Left ventricle myocardium superior (tissue), 1 donor: ENCODE measurements at regions not wholly inside any gene's neighbourhood (a gene's known extent, or its start where the extent isn't known, plus 50 kb on each side); places are given as distances from the start of the nearest gene placed in this dataset.

ENCODE experiments used
- ATAC-seq: fragments of 200-7000 bp; cut with Tn5 transposase; one replicate; pipeline ENCODE4 v1.9.1; 2020; ENCODE audit warnings: mild to moderate bottlenecking, moderate library complexity
- DNase-seq: peaks from one replicate; pipeline ENCODE4 v3.0.0-alpha.2; 2020
- intact Hi-C: fragments of 100-400 bp; cut with micrococcal nuclease; formaldehyde crosslinking; loops from one replicate; pipeline ENCODE4 v1.11.0; 2022
- donor health status: DM: no; HTN: yes; CAD: no; lungs with severe emphysema.

- peak; percentile 31 for ATAC-seq
- intact Hi-C loops: no loop called here
- no peak for DNase-seq
These were observed 81.3 kb upstream of the FRY start for GRCh38 chr13:31950111-31950815.

GRCh38 chr13:31951215-31951678 lies 80.3 kb upstream of the FRY start:
- ATAC-seq: peak; percentile 89
- intact Hi-C loops: no loop called here
- DNase-seq: peak; percentile 72

GRCh38 chr13:31952641-31953380 lies 78.8 kb upstream of the FRY start:
- no peak for DNase-seq
- intact Hi-C loops: no loop called here
- no peak for ATAC-seq

GRCh38 chr13:31955101-31955500 lies 76.5 kb upstream of the FRY start:
- no peak for ATAC-seq
- DNase-seq: no peak
- intact Hi-C loops: no loop called here

GRCh38 chr13:31955741-31956140 lies 75.8 kb upstream of the FRY start:
- intact Hi-C loops: no loop called here
- ATAC-seq: no peak
- no peak for DNase-seq

- ATAC-seq: no peak
- intact Hi-C loops: no loop called here
- DNase-seq: no peak
These were observed 74.5 kb upstream of the FRY start for GRCh38 chr13:31956980-31957644.

GRCh38 chr13:31957772-31958171 lies 73.8 kb upstream of the FRY start:
- DNase-seq: no peak
- ATAC-seq: no peak
- intact Hi-C loops: no loop called here

- no peak for DNase-seq
These were observed 68.7 kb upstream of the FRY start for GRCh38 chr13:31962731-31963370.

GRCh38 chr13:31963631-31964030 lies 67.9 kb upstream of the FRY start:
- ATAC-seq: no peak
- DNase-seq: no peak
- intact Hi-C loops: no loop called here

More at GRCh38 chr13:31962731-31963370, 68.7 kb upstream of the FRY start:
- intact Hi-C loops: no loop called here
- ATAC-seq: peak; percentile 47

- intact Hi-C loops: no loop called here
- no peak for ATAC-seq
- no peak for DNase-seq
These were observed 67.4 kb upstream of the FRY start for GRCh38 chr13:31964168-31964567.

- DNase-seq (no peak), ATAC-seq (peak; percentile 38)
- intact Hi-C loops: no loop called here
These were observed 66.1 kb upstream of the FRY start for GRCh38 chr13:31965361-31966066.

- intact Hi-C loops: no loop called here
- no peak for ATAC-seq
- no peak for DNase-seq
These were observed 64.4 kb upstream of the FRY start for GRCh38 chr13:31967155-31967554.

GRCh38 chr13:31968473-31968872 lies 63.1 kb upstream of the FRY start:
- ATAC-seq (peak; percentile 35), DNase-seq (no peak)

GRCh38 chr13:31970231-31970930 lies 61.2 kb upstream of the FRY start:
- ATAC-seq (no peak), DNase-seq (no peak)
- intact Hi-C loops: no loop called here

More at GRCh38 chr13:31968473-31968872, 63.1 kb upstream of the FRY start:
- intact Hi-C loops: no loop called here

- ATAC-seq (peak; percentile 85), DNase-seq (no peak)
These were observed 59.1 kb upstream of the FRY start for GRCh38 chr13:31972453-31972852.

GRCh38 chr13:31978021-31978420 lies 53.6 kb upstream of the FRY start:
- no peak for DNase-seq
- no peak for ATAC-seq
- intact Hi-C loops: no loop called here

More at GRCh38 chr13:31972453-31972852, 59.1 kb upstream of the FRY start:
- intact Hi-C loops: no loop called here

GRCh38 chr13:31980830-31981229 lies 50.7 kb upstream of the FRY start:
- ATAC-seq (no peak), DNase-seq (no peak)
- intact Hi-C loops: no loop called here
